ENCODE measurements at regions not wholly inside any gene's neighbourhood (a gene's known extent, or its start where the extent isn't known, plus 50 kb on each side); places are given as distances from the start of the nearest gene placed in this dataset.
"Not testable (repeated sequence)": the region's sequence is repeated elsewhere in the genome, so short reads cannot be mapped to it uniquely, and the experiment has no call there.

DNA sequence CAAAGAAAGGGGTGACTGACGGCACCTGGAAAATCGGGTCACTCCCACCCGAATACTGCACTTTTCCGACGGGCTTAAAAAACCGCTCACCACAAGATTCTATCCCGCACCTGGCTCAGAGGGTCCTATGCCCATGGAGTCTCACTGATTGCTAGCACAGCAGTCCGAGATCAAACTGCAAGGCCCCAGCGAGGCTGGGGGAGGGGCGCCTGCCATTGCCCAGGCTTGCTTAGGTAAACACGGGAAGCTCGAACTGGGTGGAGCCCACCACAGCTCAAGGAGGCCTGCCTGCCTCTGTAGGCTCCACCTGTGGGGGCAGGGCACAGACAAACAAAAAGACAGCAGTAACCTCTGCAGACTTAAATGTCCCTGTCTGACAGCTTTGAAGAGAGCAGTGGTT lies 327.0 kb upstream of the MEIS2 start:
- not testable (repeated sequence) for DNase-seq

DNA sequence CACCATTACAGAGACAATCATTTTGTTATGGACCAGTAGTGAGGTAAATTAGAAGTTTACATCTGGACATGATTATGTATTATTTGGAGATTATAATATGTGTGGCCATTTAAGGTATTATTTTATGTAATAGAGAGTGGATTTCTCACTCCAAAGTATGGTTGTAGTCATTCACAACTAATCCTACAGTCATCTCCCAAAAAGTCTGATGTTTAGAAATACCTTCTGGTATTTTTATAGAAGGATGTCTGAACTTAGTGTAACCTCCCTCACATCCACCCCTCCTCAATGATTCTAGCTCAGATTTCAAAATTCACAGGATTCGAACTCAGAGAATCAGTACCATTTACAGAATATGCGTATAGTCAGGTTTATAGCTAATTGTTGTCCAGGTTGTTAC lies 346.6 kb upstream of the MEIS2 start:
- DNase-seq = no peak

DNA sequence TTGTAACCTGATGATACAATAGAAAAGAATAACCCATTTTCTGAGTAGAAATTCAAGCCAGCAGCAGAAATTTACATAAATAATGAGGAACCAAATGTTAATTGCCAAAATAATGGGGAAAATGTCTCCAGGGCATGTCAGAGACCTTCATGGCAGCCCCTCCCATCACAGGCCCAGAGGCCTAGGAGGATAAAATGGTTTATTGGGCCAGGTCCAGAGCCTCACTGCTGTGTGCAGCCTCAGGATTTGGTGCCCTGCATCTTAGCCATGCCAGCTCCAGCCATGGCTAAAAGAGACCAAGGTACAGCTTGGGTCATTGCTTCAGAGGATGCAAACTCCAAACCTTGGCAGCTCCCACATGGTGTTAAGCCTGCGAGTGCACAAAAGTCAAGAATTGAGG lies 352.1 kb upstream of the MEIS2 start:
- DNase-seq = no peak

DNA sequence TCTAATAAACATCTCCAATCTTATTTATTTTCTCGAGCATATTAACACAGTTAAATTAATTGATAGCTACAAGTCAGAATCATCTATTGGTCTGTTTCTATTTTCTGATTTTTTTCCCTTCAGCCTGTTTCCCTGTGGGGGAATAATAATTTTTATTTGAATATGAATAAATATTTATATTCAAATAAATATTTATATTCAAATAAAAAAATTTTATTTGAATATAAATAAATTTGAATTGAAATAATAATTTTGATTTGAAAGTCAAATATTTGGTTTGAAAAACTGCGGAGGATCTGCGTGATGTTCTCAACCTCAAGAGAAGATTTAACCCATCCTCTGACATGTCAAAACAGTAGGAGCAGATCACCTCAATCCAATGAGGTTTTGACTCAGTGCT lies 380.1 kb upstream of the MEIS2 start:
- DNase-seq = no peak

DNA sequence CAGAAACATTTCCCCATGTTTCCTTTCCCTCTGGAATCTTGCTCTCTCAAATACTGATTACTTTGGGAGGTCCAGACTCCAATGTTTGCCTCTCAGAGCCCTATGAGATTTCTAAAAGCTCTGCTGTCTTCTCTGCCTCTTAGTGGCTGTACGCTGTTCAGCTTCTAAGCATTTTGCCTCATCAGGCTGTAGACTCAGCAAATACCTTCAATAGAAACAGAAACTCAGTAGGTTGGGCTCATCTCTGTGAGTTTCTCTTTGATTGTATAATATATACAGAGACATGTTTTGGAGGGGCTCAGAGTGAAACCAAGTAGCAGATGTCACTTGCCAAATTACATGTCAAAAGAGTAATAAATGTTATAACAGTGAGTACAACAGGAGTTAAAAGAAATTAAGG lies 380.8 kb upstream of the MEIS2 start:
- DNase-seq = no peak

DNA sequence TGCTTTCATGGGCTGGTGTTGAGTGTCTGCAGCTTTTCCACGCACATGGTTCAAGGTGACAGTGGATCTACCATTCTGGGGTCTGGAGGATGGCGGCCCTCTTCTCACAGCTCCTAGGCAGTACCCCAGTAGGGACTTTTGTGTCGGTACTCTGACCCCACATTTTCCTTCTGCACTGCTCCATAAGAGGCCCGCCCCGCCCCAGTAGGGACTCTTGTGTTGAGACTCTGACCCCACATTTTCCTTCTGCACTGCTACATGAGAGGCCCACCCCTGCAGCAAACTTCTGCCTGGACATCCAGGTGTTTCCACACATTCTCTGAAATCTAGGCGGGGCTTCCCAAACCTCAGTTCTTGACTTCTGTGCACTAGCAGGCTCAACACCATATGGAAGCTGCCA lies 383.4 kb upstream of the MEIS2 start:
- no peak for DNase-seq

DNA sequence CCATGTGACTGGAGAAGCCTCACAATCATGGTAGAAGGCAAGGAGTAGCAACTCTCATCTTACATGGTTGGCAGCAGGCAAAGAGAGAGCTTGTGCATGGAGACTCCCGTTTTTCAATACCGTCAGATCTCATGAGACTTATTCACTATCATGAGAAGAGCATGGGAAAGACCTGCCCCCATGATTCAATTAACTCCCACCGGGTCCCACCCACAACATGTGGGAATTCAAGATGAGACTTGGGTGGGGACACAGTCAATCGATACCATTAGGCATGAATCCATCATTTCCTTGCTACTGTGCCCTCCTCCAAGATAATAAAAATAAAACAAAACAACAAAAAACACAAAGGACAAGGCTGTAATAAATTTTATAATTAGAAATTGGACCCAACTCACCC lies 384.7 kb upstream of the MEIS2 start:
- DNase-seq = no peak

DNA sequence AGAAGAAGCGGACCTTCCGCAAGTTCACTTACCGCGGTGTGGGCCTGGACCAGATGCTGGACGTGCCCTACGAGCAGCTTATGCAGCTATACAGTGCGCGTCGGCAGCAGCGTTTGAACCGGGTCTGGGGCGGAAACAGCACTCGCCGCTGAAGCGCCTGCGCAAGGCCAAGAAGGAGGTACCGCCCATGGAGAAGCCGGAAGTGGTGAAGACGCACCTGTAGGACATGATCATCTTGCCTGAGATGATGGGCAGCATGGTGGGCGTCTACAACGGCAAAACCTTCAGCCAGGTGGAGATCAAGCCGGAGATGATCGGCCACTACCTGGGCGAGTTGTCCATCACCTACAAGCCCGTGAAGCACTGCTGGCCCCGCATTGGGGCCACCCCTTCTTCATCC lies 390.4 kb upstream of the MEIS2 start:
- no peak for DNase-seq

DNA sequence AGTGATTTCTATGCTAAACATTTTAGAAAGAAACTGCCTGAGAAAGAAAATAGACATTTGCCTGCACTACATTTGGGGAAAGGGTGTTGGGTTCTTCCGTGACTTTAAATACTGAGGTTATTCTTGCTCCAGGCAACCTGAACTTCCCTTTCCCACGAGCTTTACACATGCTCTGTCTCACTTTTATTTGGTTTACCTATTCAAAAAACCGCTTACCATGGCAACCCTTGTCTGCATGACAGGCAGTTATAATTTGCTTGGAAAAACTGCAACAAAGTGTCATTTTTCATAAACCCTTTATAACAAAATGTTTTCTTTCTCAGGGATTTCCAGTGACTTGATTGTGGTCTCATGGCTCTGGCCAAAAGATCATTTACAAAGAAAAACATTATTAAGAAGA lies 416.3 kb upstream of the MEIS2 start:
- DNase-seq = no peak

DNA sequence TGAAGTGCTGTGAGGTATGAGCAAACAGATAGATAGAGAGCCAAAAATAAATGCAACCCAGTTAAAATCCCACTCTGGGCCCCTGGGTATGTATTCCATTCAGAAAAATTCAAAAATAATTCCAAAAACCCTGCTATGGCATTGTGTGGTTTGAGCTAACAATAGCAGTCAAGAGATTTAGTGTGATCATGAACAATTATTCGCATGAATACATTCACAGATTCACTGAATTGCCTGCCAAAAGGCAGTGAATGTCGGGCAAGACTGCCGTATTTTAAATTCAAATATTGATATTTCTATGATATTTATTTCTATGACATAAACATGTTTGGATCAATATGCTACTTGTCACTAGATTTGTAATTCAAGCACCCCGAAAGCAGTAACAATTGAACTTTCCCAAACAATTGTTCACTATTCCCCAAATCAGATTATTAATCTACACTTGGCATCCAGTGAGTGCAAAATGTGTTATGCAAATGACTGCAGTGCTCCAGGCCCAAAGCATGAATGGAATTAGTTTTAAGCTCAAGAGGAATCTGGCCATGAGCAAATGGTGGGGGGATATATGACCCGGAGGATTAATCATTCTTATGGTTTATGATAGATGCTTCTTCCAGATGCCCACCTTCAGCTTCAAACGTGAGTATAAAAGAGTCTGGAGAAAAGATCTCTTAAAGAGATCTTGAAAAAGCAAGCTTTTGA lies 417.0 kb upstream of the MEIS2 start:
- no peak for DNase-seq

DNA sequence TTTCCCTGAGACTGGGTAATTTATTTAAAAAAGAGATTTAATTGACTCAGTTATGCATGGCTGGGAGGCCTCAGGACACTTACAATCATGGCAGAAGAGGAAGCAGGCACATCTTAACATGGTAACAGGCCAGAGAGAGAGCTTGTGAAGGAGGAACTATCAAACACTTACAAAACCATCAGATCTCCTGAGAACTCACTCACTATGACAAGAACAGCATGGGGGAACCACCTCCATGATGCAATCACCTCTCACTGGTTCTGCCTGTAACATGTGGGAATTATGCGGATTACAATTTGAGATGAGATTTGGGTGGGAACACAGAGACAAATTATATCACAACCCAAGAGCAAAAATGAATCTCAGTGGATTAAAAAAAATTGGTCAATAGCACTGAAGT lies 416.0 kb upstream of the TMCO5A start:
- no peak for DNase-seq

DNA sequence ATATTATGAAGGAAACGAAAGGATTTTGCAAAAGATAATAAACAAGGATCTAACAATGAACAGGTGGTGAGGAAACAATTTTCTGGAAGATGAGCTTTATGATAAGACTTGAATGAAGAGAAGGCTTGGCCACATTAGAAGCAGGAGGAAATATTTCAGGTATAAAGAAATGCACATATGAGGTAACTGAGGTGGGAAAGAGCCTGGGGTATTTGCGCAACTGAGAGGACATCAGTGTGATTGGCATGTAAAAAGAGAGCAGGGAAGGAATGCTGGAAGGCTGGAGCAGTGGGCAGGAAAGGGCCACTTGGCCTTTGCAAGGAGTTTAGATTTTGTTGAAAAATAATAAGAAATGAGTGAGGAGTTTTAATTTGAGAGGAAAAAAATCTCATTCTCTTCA lies 414.4 kb upstream of the TMCO5A start:
- no peak for DNase-seq

DNA sequence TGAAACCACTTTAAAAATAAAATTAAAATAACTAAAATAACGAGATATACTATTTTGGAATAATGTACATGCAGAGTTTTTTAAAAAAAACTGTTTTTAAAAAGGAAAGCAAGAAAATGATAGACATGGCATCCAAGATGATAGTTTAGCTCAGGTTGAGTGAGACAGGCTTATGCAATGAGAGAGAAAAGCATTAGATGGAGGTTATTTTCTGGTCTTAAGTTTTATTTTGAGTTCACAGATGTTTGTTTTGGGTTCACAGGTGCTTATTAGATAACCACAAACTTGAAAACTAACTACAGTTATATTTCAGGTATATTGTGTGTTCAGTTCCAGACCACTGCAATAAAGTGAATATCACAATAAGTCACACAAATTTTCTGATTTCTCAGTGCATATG lies 413.6 kb upstream of the TMCO5A start:
- no peak for DNase-seq

DNA sequence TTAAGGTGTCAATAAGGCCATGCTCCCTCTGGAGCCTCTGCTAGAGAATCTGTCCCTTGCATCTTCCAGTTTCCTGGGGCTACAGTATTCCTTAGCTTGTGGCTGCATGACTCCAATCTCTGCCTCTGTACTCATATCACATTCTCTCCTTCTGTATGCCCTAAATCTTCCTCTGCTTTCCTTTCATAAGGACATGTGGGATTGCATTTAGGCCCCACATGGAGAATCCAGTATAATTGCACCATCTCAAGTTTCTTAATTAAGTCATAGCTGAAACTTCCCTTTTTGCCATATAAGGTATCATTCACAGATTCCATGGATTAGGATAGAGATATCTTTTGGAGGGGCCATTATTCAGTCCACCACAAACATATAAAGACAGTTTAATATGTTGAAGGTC lies 409.8 kb upstream of the TMCO5A start:
- DNase-seq = no peak

DNA sequence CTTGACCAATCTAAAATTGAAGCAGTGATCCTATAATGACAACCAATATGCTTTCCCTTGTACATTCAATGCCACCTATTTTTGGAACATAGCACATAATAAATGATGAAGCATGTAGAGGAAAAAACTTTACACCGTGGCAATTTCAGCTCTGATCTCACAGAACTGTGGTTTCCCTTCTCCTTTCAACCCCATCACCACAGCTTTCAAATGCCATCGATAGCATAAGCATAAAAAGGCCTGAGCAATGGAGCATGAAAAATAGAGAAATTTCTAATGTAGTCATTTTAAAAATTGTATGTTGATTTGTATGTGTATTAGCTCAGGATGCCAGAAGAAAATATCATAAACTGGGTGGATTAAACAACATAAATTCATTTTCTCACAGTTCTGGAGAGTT lies 406.0 kb upstream of the TMCO5A start:
- no peak for DNase-seq

DNA sequence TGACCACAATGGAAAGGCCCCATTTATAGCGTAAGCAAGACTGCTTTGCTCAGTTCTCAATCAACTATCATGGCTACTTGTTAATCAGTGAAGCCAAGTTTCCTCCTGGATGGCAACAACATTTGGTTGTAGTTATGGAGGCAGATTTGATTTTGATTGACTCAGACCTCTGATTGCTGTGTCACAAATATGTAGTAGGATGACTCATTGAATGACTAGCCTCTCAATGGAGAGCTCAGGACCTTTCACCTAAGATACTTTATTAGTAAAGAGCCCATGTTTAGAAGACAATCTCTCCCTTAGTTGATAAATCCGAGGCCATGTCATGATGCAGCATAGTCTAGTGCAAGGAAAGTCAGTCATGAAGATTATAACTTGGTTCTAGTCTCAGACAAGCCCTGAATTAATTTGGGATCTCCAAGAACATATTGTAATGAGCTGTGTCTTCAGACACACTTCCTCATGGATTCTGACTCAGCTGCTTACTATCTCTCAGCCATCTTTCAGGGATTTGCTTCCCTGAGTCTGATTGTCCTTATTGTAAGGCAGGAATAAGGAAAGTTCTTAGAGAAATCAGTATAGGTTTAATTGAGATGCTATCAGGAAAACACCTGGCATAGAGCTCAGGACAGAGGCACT lies 397.4 kb upstream of the TMCO5A start:
- DNase-seq = no peak

DNA sequence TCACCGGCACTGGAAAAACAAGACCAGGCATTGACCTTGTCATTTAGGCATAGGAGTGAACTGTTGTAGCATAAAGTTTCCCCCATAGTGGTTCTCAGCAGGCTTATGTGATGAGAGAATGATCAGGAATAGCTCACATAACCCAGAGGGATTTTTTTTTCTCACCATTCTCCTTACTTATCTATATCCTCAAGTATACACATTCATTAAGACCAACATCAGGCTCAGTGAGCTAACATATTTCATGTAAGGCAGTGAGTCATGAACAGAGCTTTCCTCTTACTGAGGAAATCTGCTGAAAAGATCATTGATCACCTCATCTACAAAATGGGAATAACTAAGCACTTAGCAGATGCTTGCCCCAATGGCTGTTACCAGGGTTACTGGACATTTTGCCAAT lies 396.6 kb upstream of the TMCO5A start:
- no peak for DNase-seq

DNA sequence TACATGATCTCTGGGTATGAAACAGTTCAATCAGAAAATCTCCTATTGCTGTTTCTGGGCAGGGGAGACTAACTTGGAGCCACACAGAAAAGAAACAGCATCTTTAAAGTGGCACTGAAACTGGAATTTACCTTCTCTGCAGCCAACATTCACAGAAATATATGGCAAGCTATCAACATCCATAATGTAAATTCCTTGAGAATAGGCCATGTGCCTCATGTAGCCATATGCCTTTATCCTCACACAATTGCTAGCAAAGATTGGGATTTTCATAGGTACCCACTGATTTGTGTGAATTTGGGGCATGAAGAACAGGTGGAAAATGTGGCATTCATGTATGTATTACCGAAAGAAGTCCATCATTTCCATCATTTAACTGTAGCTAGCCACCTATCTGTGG lies 386.3 kb upstream of the TMCO5A start:
- no peak for DNase-seq

DNA sequence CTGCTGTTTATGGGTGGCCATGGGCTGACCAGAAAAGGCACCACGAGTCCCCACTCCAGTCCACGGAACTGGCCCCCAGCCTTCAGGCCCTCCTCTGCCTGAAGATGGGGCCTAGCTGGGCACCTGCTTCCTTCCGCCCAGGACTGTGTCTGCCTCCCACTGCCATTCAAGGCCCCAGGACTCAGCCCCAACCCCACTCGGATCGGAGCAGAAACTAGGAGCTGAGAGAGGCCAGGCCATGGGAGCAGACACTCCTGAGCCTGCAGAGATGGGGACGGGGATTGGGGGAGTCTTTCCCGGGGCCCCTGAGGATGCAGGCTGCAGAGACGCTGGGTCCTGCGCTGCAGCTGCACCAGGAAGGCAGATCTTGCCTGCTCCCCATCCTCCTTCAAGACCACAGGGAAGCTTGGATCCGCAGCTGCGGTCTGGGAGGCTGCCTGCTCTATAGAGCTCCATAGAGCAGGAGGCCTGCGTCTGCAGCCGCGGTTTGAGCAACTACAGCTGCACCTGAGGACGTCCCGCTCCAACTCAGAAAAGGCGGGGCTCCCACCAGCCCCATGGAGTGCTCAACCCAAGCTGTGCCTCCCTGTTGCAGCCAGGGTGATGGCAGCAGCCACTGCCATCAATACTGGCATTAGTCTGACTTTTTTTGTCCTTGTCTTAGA lies 383.9 kb upstream of the TMCO5A start:
- no peak for DNase-seq

DNA sequence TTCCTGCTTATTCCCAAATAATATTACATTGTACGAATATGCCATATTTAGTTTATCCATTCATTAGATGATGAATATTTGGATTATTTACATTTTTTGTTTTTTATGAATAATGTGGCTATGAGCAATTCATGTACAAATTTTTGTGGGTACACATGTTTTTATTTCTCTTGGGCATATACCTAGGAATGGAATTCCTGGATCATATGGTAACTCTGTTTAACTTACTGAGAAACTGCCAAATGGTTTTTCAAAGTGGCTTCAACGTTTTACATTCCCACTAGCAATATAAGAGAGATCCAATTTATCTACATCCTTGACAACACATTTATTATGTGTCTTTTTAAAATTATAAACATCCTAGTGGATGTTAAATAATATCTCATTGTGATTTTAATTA lies 362.0 kb upstream of the TMCO5A start:
- DNase-seq = no peak

DNA sequence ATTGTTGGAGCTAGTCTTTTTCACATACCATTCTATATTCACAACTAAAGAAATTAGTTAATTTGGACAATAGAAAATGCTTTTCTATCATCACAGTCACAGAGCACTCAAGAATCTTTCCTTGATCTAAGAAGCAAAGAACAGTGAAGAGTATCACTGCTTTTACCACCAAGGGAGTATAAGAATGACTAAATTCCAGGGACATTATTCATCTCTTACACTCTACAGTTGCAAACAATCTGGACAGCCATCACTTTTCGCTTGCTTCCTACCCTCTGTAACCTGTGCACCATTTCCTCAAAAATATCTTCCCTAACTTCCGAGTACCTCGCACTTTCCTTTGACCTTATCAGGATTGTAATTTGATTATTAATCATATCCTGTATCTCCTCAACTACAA lies 359.5 kb upstream of the TMCO5A start:
- no peak for DNase-seq

DNA sequence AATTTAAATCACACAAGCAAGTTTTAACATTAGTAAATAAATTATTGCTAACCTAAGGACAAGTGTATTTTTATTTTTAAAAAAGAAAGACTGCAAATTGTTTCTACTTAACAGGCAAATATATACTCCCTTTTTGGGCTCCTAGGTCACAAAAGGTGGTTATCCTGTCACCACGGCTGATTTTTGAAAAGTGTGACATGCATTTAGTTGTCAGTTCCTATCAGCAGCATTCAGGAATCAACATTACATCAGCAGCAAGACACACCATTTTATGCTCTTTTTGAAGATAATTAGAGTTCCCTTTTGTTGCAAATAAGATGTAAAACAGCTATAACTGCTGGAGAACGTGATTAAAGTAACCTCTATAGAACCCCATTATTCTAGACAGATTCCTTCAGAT lies 357.5 kb upstream of the TMCO5A start:
- no peak for DNase-seq

DNA sequence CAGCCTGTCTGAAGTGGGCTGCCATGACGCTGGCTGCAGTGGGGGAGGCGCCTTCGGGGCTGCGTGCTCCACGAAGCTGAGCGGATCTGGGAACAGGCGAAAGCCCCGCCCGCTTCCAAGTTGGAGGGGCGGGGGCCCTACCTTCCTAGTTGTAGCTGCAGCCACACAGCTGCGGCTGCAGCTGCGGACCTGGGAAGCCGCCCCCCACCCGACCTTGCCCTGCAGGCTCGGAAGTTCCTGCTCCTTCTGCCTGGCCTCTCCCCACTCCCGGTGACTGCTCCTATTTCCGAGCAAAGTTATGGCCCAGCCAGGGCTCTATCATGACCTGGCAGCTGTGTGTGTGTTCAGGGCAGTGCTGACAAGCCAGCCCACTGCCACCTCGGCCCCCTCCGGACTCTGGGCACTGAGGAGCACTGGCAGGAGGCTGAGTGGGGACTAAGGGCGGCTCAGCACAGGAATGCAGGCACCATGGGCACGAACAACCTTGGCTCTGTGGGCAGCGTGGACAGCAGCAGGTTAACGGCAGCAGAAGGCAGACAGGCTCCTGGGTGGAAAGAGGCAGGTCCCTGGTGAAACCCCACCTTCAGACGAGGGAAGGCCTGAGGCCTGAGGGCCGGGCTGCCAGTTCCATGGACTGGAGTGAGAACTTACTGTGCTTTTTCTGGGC lies 352.4 kb upstream of the TMCO5A start:
- no peak for DNase-seq

DNA sequence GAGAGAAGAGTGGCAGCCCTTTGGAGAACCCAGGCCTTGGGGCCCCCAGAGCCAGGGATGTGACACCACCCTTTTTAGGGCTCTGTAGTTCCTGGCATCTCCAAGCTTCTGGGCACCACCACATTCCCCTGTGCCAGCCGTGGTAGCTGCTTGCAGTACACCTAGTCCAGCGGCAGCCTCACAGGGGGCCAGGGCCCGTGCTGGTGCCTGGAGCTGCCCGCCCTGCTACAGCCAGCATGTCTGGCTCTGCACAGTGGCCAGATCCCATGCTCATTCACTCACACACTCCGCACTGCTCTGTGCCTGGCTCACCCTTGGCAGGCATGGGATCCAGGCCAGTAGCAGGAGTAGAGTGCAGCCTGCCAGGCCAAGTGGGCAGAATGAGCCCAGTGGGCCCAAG lies 351.6 kb upstream of the TMCO5A start:
- no peak for DNase-seq

Measured in activated gamma-delta T cell treated with Interleukin-2 at 50 U/mL for 16 hours (primary cell).